ENCODE measurements at regions not wholly inside any gene's neighbourhood (a gene's known extent, or its start where the extent isn't known, plus 50 kb on each side); places are given as distances from the start of the nearest gene placed in this dataset.

DNA sequence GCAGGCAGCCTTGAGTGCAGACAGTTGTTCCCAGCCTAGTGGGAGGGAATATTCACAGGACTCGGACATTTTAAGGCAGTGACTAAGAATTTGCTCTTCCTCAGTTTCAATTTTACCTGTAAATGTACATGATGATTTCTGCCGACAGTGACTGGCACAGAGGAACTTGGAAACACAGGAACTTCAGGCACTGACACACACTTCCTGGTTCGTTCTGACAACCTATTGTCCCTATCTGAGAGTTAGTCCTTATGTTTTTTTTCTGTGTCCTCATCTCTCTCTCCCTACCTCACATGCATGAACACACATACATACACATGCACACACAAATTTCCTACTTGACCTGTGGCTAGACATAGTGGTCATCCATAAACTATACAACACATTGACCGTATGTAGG is 89.4 kb upstream of the CD180 start:
- no peak for DNase-seq

- no peak for DNase-seq
These were observed 87.4 kb upstream of the CD180 start for GRCh38 chr5:67283988-67284487.

DNA sequence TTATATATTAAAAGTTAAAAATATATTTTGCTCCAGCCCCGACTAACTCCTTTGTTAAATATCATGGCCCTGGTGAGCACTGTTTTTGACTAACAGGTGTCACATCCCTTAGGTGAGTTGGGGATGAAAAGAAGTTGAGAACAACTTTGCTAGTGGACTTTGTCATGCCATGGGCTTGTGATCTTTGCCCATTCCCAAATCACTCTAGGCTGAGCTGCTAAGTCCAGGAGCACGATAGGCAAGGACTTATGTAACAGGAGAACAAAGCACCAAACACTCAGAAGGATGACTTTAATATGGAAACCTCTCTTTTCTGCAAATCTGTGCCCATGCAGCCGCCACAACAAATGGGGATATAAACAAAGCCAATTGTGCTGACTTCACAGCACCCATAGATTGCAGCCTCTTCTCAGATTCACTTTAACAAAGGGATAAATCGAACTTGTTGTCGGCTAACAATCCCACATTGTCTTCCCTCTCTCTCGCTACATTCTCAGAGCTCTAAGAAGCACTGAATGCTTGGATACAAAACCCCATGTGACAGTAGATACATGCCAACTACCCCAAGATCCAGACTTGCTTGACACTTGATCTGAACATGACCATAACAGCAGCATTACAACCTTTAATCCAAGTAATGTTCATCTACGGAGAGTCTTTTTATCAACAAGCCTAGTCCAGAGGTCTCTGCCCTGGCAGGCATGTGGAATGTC is 86.8 kb upstream of the CD180 start:
- no peak for DNase-seq

DNA sequence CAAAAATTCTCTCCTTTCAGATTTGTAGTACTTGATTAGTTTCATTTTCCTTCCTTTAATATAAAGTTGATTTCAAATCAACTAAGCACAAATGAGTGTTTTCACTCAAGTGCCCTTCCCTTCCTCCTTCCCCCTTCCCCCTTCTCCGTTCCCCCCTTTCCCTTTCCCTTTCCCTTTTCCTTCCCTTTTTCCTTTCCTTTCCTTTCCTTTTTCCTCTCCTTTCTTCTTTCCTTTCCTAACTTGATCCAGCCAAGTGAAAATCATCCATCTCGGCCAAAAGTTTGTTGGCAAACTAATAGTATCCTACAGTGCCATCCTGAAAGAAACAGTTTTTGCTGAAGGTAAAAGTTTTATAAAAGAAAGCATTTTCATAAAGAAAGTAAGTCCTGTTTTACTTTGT is 85.3 kb upstream of the CD180 start:
- no peak for DNase-seq

GRCh38 chr5:67273689-67274356 is 77.2 kb upstream of the CD180 start:
- no peak for DNase-seq

DNA sequence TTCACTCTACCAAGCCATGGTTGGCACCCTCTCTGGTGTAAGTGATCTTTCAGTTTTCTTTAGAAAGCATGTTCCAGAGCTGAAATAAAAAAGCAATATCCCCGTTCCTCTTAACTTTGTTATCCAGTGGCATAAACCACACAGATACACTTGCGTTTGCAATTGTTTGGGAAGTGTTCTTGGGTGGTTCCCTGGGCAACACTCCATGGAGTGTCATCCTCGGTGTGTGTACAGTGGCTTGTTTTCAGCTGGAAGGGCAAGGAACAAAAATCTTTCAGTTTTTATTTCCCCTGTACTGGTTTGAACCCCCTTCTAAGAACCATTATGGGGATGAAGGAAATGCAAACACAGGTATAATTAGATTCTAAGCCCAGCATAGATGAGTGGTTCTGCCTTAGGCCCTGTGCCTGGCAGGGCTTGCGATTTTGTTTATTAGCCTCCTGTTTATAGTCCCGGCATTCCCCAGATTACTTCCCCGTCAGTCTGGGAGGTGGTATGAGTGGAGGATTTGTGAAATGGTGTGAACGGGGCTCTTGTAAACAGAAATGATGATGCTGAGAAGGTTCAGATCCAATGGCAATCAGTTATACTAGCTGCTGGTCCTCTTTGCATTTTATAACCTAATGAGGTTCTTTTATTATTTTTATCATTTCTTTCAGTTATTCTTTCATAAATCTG is 76.0 kb upstream of the CD180 start:
- no peak for DNase-seq

GRCh38 chr5:67268231-67269021 is 71.8 kb upstream of the CD180 start:
- peak; percentile 77 for DNase-seq

DNA sequence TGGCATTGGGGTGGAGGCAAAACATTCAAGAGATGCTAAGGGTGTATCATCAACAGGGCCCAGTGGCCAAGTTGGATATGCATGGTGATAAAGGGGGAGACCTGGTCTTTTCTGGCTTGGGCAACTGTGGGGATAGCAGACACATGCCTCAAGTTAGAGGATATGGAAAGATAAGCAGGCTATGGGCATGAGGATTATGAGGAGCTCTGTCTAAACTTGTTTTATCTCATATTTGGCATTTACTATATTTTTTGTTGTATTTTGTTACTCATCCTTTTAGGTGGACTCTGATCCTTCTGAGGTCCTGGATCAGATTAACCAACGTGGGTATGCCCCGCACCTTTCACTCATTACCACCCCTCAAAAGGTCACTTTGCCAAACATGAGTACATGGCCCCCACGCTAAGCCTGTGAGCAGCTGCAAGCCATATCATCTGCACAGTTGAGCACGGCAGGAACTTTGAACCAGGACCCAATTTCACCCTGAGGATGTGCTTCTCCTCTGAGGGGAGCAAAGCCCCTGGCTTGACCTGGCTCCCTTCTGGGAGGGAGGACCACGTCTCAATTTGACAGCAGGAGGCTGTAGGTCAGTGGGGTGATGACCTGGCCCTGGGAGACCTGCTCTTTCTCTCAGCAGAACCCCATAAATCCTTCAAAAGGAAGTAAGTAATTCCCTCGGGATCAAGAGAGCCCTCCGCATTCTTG is 71.1 kb upstream of the CD180 start:
- DNase-seq: no peak

GRCh38 chr5:67266654-67267350 is 70.2 kb upstream of the CD180 start:
- DNase-seq: no peak

DNA sequence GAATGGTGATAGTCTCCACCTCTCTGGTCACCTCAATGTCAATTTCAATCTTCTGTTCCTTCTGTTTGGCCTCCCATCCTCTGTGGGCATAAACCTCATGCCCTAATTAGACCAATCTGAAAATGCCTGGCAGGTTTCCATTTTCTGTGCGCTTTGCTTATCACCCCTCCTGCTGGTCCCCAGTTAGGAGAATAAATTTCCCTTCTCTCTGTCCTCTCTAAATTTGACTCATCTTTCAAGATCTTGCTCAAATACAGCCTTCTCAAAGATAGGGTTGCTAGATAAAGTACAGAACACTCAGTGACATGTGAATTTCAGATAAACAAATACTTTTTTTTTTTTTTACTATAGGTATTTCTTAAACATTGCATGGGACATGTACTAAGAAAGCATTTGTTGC is 69.4 kb upstream of the CD180 start:
- DNase-seq: no peak

DNA sequence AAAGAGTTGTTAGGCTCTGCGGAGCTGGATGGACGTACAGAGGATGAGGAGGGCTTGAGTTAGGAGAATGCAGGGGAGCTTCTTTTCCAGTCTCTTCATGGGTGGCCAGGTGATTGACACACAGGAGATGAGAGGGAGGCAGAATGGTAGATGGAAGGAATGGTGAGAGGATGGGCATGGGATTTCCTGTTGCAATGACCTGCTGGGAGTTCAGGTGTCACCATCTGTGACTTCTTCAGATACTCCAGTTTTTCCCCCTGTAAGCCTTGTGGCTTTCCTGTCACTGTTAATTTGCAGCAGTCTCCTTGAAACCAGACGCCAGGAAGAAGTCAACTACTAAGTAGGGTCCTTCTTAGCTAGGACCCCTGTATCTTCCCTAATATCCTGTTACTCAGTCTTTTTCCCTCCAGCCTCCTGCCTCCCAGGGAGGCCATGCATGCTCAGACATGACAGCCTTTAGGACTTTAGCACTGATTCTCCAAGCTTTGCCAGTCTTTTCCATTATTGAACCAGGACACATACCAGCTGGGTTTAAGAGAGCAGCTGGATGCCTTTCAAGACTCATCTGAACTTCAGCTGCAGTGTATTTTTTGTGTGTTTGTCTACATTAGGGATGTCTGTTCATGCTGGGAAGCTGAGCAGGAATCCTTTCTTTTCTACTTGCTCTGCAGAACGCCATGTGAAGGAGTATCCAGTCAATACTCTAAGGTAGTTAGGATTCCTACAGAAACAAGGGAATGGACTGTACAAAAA is 67.2 kb upstream of the CD180 start:
- DNase-seq: no peak

DNA sequence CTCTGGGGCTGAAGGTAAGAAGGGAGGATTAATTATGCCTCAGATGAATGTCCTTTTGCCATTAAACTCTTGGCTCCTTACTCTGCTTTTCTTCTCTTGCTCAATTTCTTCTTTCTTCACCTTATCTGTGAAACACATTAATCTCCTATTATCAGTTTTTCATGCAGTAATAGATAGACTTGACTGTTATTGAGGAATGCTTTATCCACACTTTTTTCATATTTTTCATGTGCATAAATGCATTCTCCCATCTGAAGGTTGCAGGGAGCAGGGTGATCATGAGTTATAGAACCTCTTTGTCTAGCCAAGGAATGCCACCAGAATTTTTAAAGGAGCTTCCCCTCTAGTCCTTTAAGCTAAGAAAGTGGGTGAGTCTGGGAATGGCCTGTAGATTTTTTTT is 66.4 kb upstream of the CD180 start:
- no peak for DNase-seq

GRCh38 chr5:67262206-67262605 is 65.6 kb upstream of the CD180 start:
- no peak for DNase-seq

GRCh38 chr5:67259548-67260215 is 63.1 kb upstream of the CD180 start:
- no peak for DNase-seq

DNA sequence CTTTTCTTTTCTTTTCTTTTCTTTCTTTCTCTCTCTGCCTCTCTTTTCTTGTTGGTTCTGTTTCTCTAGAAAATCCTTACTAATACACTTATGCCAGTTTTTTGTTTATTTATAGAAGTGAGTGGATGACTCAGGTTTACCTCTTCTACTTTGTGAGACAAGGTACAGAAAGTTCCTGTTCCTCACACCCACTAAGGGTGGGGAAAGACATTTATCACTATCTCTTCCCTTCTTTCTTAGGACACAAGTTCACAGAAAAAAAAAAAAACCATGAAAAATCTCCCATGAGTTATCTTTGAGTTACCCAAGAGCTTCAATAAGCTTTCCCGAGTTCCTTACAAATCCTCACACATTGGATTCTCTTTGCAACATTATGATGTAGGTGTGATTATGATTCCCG is 60.9 kb upstream of the CD180 start:
- no peak for DNase-seq

GRCh38 chr5:67257077-67257476 is 60.5 kb upstream of the CD180 start:
- DNase-seq: no peak

GRCh38 chr5:67255881-67256280 is 59.3 kb upstream of the CD180 start:
- DNase-seq: no peak

- DNase-seq: no peak
These were observed 57.3 kb upstream of the CD180 start for GRCh38 chr5:67253911-67254310.

GRCh38 chr5:67249590-67249895 is 52.9 kb upstream of the CD180 start:
- peak; percentile 33 for DNase-seq

GRCh38 chr5:67248703-67249589 is 52.3 kb upstream of the CD180 start:
- DNase-seq: no peak
